Suppressor macrophage treated with lipopolysaccharide for 4 hours (primary cell): ENCODE measurements at regions not wholly inside any gene's neighbourhood (a gene's known extent, or its start where the extent isn't known, plus 50 kb on each side); places are given as distances from the start of the nearest gene placed in this dataset.
A peak's percentile ranks its signal among the peaks of the same experiment; 100 is the strongest.
"Not testable (repeated sequence)": the region's sequence is repeated elsewhere in the genome, so short reads cannot be mapped to it uniquely, and the experiment has no call there.

Source experiments
- DNase-seq: peaks from one replicate; pipeline ENCODE4 v3.0.0-alpha.2; 2020

DNA sequence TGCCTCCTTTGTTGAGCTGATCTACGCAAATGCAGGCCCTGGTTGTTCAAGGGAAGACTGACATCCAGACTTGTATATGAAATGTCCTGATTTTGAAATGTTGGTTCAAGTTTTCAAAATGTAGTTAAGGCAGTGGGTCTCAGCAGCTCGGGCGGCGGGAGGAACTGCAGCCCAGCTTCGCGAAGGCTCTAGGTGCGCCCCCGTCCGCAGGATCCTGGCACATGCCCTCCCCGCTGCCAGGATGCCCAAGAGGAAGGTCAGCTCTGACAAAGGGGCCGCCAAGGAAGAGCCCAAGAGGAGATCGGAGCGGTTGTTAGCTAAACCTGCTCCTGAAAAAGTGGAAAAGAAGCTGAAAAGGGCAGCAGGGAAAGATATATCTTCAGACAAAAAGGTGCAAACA is 1310.1 kb downstream of the ADGRL3 start:
- no peak for DNase-seq

DNA sequence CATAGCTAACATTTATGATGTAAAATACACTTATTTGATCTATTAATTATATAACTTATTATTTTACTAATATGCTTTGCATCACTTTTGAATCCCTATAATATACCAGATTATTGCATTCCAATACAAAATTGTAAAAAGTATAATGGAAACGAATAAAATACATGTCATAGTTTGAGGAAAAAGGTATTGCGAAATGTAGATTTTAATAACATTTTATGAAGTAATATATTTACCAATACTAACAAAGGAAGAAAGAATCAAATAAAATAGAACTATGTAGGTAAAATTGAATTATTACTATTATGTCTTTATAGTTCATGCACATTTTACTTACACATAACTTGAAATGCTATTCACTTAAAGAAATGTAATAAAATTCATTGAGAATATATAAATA is 1300.2 kb downstream of the ADGRL3 start:
- DNase-seq, result no peak

- DNase-seq, result peak; percentile 37
Measured at GRCh38 chr4:62495032-62495431, 1294.9 kb downstream of the ADGRL3 start.

DNA sequence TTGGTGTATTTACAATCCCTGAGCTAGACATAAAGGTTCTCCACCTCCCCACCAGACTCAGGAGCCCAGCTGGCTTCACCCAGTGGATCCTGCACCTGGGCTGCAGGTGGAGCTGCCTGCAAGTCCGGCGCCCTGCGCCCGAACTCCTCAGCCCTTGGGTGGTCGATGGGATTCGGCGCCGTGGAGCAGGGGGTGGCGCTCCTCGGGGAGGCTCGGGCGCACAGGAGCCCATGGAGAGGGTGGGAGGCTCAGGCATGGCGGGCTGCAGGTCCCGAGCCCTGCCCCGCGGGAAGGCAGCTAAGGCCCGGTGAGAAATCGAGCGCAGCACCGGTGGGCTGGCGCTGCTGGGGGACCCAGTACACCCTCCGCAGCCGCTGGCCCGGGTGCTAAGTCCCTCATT is 1291.6 kb downstream of the ADGRL3 start:
- DNase-seq, result not testable (repeated sequence)

DNA sequence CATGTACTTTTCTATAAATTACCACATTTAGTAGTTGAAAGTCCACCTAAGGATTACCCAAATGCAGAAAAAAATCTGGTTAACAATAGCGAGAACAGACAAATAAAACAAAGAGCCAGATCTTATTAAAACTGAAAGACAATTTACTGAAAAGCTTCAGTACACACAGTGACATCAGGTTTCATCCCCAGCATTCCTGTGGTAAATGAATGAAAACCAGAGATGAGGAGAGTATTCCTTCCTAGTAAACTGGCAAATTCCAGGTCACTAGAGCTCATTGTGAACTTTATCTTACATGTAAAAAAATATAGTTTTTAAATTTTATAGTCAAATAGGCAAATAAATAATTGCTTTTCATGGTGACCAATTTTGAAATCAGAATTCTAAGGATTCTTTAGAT is 1290.5 kb downstream of the ADGRL3 start:
- no peak for DNase-seq

- no peak for DNase-seq
Measured at GRCh38 chr4:62487016-62487415, 1286.9 kb downstream of the ADGRL3 start.

DNA sequence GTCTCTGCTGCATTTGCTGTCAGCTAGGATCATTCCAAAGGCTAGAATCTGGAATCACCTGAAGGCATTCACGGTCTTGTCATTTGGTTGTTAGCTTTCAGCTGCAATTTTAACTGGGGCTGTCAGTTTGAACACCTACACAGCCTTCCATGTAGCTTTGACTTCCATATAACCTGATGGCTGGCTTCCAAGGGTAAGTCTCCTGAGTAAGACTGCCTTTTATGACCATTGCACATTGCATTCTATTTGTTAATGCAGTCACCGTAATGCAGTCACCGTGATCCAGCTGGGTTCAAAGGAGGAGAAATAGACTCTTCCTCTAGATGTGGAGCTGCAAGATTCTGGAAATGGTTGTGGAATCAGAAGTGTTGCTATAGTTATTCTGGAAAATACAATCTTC is 1284.2 kb downstream of the ADGRL3 start:
- DNase-seq, result no peak

DNA sequence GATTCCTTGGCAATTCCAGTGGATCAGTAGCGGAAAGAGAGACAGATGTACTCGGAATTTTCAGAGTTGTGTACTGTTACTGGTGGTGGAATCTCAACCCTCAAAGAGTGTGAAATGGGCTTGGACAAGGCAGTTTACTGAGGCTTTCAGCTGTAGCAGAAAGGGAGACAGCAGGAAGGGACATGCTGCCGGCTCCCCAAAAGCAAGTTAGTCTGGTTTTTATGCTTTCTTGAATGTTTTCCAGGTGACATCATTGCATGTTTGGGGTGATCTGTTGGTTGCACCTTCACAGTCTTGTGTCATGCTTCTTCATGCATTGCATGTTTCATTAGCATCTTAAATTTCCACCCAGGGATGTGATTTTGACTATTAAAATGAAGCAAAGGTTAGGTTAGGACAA is 1282.2 kb downstream of the ADGRL3 start:
- DNase-seq, result no peak

- no peak for DNase-seq
Measured at GRCh38 chr4:62475596-62475995, 1275.5 kb downstream of the ADGRL3 start.

DNA sequence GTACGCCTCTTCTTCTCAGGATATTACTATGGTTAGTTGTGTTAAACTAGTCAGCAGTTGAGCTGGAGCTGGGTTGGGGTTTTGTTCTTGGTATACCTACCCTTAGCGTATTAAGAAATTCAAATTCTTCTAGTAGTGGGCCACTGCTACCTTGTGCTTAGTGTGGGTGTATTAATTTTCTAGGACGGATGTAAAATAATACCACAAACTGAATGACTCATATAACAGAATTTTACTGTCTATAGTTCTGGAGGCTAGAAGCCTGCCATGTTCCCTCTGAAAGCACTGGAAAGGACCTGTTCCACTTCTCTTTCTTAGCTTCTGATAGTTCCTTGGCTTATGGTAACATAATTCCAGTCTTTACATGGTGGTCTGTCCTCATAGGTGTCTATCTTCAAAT is 1274.7 kb downstream of the ADGRL3 start:
- DNase-seq, result no peak

- DNase-seq, result no peak
Measured at GRCh38 chr4:62471021-62471420, 1270.9 kb downstream of the ADGRL3 start.

DNA sequence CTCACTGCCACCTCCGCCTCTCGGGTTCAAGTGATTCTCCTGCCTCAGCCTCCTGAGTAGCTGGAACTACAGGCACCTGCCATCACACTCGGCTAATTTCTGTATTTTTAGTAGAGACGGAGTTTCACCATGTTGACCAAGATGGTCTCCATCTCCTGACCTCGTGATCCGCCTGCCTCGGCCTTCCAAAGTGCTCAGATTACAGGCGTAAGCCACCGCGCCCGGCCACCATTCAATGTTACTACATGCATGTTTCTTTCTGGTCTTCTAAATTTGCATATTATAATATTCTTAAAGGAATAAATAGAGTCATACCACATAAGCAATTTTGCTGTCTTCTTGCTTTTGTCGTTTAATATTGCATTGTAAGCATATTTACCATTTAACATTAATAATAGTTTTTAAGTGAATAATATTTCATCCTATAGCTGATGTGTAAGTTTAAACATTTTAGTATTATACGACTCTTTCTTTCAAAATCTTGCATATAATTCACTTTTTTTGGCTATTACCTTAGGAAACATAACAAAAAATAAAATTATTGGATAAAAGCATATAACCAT is 1270.4 kb downstream of the ADGRL3 start:
- DNase-seq, result no peak

GRCh38 chr4:62470020-62470419 is 1269.9 kb downstream of the ADGRL3 start:
- DNase-seq, result no peak

- DNase-seq, result no peak
Measured at GRCh38 chr4:62461961-62462360, 1261.8 kb downstream of the ADGRL3 start.

- no peak for DNase-seq
Measured at GRCh38 chr4:62460329-62460728, 1260.2 kb downstream of the ADGRL3 start.

DNA sequence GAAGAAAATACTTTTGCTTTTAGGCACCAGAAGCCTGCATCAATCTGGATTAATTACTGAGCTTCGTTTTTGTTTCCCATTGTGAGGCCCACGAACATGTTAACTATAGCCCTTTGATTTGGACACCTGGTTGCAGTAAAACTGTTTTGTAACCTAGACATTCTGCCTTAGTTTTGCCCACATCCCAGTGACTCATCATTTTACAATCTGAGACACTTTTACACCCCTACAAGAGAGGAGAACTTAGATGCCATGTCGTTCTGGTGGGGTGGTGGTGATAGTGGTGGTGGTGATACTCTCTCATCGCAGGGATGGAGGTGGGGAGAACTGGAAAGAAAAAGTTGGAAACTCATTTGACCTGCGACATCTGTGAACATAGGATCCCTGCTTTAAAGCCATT is 1257.2 kb downstream of the ADGRL3 start:
- no peak for DNase-seq

DNA sequence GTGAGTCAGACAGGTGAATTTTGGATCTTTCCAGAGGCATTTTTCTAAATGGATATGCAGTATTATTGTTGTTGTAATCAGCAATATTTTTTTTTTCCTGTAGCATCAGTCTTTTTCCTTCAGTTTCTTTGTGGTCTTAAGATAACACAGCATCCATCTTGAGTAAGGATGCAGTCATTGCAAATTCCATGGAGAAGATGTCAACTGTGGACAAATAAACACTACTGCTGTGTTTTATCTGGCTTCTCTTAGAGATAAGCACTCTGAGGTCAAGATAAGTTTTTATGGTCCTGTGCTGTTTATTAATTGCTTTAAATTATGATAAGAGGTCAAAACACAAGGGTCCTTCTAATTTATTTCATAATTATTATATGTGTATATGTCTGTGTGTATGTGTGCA is 1255.7 kb downstream of the ADGRL3 start:
- no peak for DNase-seq

GRCh38 chr4:62454535-62454934 is 1254.4 kb downstream of the ADGRL3 start:
- no peak for DNase-seq

DNA sequence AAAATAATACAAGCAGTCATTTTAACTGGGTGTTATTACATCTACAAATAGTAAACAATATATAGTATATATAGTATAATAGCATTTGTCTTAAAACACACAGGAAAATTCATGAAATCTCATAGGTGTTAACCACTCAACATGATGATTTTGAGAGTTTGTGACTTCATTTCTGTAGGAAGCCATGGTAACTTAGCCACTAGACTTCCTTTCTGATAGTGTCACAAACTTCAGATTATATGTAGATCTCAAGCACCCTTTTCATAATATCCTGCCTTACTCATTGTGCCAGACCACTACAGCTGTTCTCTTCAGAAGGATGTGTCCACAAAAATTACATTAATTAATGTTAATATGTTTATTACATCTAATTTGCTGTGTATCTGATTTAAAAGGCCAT is 1250.6 kb downstream of the ADGRL3 start:
- DNase-seq, result no peak

DNA sequence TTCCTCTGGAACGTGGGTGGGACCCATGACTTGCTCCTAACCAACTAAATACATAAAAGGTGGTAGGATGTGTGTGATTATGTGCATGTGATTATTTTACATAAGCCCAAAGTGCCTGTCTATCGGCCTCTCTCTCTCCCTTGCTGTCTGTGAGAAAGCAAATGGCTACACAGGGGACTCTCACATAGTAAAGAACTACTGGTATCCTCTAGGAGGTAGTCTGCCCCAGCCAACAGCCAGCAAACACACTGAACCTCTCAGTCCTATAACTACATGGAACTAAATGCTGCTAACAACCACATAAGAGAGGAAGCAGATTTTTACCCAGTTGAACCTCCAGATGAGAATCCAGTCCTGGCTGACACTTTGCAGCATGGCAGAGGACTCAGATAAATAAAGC is 1249.4 kb downstream of the ADGRL3 start:
- DNase-seq, result no peak

- no peak for DNase-seq
Measured at GRCh38 chr4:62448911-62449310, 1248.8 kb downstream of the ADGRL3 start.

GRCh38 chr4:62439051-62439450 is 1238.9 kb downstream of the ADGRL3 start:
- peak; percentile 28 for DNase-seq

DNA sequence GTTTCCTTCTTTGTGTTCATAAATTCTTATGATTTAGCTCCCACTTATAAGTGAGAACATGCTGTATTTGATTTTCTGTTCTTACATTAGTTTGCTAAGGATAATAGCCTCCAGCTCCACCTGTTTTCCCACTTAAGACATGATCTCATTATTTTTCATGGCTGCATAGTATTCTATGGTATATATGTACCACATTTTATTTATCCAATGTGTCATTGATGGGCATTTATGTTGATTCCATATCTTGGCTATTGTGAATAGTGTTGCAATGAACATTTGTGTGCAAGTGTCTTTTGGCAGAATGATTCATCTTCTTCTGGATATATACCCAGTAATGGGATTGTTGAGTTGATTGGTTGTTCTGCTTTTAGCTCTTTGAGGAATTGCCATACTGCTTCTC is 1234.8 kb downstream of the ADGRL3 start:
- DNase-seq, result no peak

- not testable (repeated sequence) for DNase-seq
Measured at GRCh38 chr4:62431513-62432231, 1231.5 kb downstream of the ADGRL3 start.

DNA sequence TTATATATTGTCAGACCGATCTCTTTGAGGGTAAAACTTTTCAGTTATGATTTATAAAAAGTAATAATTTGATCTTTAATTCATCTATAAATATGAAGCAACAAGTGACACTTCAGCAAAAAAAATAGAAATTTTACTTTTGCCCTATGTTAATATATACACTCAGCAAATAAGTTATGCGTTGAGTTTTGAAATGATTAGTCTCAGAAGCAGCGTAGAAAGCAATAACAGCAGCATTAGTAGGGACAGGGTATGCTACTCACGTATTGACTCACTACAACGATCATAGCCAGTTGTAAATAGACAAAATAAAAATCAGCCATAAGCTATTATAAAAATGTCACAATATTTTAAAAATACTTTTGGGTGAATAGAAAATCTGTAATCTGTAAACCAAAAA is 1229.2 kb downstream of the ADGRL3 start:
- DNase-seq, result no peak
